Sigmoid colon (tissue), 6 donors: ENCODE measurements at regions not wholly inside any gene's neighbourhood (a gene's known extent, or its start where the extent isn't known, plus 50 kb on each side); places are given as distances from the start of the nearest gene placed in this dataset.
"Not testable (repeated sequence)": the region's sequence is repeated elsewhere in the genome, so short reads cannot be mapped to it uniquely, and the experiment has no call there.

ENCODE experiments used
- DNase-seq: peaks from one replicate; pipeline ENCODE4 v3.0.0-alpha.2; 2019
- H3K27ac ChIP-seq, 4 donors: fragments of 200-600 bp; sonication (generic); one replicate each; pipeline ENCODE4 v1.5.1; 2016 to 2019; ENCODE audit warnings: mild to moderate bottlenecking in 1 of 4
- H3K27me3 ChIP-seq, 3 donors: fragments of 200-600 bp; sonication (generic); one replicate each; pipeline ENCODE4 v1.5.1; 2019; ENCODE audit warnings: mild to moderate bottlenecking in 1 of 3
- H3K36me3 ChIP-seq, 4 donors: fragments of 200-600 bp; sonication (generic); one replicate each; pipeline ENCODE4 v1.5.1; 2016 to 2019
- H3K4me1 ChIP-seq, 4 donors: fragments of 200-600 bp; sonication (generic); one replicate each; pipeline ENCODE4 v1.5.1; 2017 to 2019
- H3K4me3 ChIP-seq, 4 donors: fragments of 200-600 bp; sonication (generic); one replicate each; pipeline ENCODE4 v1.5.1; 2017 to 2019; ENCODE audit warnings: mild to moderate bottlenecking in 2 of 4, moderate library complexity in 1 of 4
- H3K9me3 ChIP-seq, 4 donors: fragments of 200-600 bp in 3 of 4; sonication (generic) in 3 of 4; one replicate each; pipeline versions ENCODE4 v1.5.1 to v1.6.1; 2013 to 2019
- EP300 ChIP-seq, 4 donors: sonication (generic); formaldehyde crosslinking; IDR thresholded peaks; one replicate each; pipeline ENCODE4 v1.6.1; 2017; ENCODE audit warnings: antibody characterized with exemption in 4 of 4
- POLR2A ChIP-seq, 2 donors: fragments of 450-650 bp; IDR thresholded peaks; one replicate each; pipeline ENCODE4 v1.6.1; 2016; ENCODE audit warnings: antibody characterized with exemption in 2 of 2, mild to moderate bottlenecking in 2 of 2, moderate library complexity in 2 of 2
- POLR2AphosphoS5 ChIP-seq, 4 donors: sonication (generic); formaldehyde crosslinking; IDR thresholded peaks; one replicate each; pipeline ENCODE4 v1.6.1; 2017; ENCODE audit warnings: antibody characterized with exemption in 4 of 4
- WGBS, 2 donors: extraction: QIAGEN DNeasy Blood & Tissue Kit; methylation state at CpG; one replicate each; pipeline ENCODE4 v1.1.7; 2013; 5-methylcytosine and 5-hydroxymethylcytosine counted together
- intact Hi-C: fragments of 100-400 bp; cut with DNase I; formaldehyde crosslinking; loops from one replicate; pipeline ENCODE4 v1.15.1; 2023
- TF ChIP-seq, protein P1 (sequence below), 4 experiments: fragments of 450-650 bp in 3 of 4; fragments of 200-600 bp in 1 of 4; IDR thresholded peaks; one replicate each; pipeline ENCODE4 v1.5.1; 2016 to 2019; ENCODE audit warnings: antibody characterized with exemption in 4 of 4, mild to moderate bottlenecking in 3 of 4, moderate library complexity in 2 of 4
- donor health status: healthy with polysubstance abuse.
- donor health status: healthy.

DNA sequence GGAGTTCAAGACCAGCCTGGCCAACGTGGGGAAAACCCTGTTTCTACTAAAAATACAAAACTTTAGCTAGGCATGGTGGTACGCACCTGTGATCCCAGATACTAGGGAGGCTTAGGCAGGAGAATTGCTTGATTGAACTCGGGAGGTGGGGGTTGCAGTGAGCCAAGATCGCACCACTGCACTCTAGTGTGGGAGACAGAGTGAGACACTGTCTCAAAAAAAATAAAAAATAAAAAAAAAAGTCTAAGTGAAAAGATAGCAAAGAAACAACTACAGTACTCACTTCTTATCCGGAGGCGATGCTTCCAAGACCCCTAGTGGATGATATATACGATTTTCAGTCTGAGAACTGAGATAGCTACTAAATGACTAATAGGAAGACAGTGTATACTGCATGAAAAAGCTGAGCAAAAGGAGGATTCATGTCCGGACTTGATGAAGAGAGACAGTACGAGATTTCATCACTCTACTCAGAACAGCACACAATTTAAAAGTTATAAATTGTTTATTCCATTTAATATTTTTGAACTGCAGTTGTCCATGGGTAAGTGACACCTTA lies 138.7 kb upstream of the GOLGA6L6 start:
- DNase-seq, H3K9me3 ChIP-seq, intact Hi-C loops, H3K4me3 ChIP-seq, H3K4me1 ChIP-seq, H3K27me3 ChIP-seq, H3K36me3 ChIP-seq, H3K27ac ChIP-seq: not testable (repeated sequence)
- 81 to 86% methylated on average over 3 of the region's 9 CpGs for WGBS, 2 donors

DNA sequence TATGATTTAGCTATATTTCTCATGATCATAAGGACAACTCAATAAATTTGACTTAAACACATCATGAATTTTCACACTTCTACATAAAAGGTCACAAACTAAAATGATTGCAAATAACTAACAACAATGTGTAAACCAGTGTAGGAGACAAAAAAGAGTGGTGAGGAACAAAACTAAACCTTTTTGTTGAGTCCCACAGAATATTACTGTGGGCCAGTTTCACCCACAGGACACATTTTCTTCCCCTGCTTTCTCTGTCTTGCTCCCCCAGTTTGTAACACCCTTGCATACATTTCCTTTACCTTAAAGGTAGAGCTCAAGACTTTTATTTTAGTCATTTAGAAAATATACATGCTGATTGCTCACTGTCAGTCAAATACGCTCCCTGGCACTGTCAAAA lies 130.9 kb upstream of the GOLGA6L6 start:
- intact Hi-C loops = no loop called here
- Histone ChIP-seq H3K9me3 (no peaks in the 10 kb centered on the region), H3K27me3 (no peaks in the 10 kb centered on the region), H3K27ac (no peak overlapping the region), H3K36me3 (no peaks in the 10 kb centered on the region), H3K4me1 (no peaks in the 10 kb centered on the region), H3K4me3 (no peak overlapping the region)
- DNase-seq = no peak
- TF ChIP-seq, protein P1, sequence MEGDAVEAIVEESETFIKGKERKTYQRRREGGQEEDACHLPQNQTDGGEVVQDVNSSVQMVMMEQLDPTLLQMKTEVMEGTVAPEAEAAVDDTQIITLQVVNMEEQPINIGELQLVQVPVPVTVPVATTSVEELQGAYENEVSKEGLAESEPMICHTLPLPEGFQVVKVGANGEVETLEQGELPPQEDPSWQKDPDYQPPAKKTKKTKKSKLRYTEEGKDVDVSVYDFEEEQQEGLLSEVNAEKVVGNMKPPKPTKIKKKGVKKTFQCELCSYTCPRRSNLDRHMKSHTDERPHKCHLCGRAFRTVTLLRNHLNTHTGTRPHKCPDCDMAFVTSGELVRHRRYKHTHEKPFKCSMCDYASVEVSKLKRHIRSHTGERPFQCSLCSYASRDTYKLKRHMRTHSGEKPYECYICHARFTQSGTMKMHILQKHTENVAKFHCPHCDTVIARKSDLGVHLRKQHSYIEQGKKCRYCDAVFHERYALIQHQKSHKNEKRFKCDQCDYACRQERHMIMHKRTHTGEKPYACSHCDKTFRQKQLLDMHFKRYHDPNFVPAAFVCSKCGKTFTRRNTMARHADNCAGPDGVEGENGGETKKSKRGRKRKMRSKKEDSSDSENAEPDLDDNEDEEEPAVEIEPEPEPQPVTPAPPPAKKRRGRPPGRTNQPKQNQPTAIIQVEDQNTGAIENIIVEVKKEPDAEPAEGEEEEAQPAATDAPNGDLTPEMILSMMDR (IDR thresholded peaks at IDR 0.05) = no peak
- no peak for TF ChIP-seq POLR2A (IDR thresholded peaks at IDR 0.05)
- WGBS, 2 donors = 42 to 59% methylated on average over 1 of the region's 1 CpG

DNA sequence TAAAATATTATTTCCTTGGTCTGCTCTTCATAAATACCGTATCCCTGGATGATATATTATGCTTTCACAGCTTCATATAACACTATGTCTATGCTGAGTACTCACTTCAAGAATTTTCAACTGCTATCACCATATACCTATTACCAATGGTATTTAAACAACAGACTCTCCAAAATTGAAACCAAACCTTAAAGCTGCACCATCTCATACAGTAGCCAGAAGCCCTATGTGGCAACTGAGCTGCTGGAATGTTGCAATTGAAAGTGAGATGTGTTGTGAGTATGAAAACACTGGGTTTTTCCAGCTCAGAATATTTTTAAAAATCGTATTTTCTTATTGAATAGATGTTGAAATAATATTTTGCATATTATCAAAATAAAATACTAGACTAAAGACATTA lies 130.1 kb upstream of the GOLGA6L6 start:
- DNase-seq = no peak
- Histone ChIP-seq H3K27ac (no peak overlapping the region), H3K36me3 (no peaks in the 10 kb centered on the region), H3K4me1 (no peaks in the 10 kb centered on the region), H3K27me3 (no peaks in the 10 kb centered on the region), H3K4me3 (no peak overlapping the region), H3K9me3 (no peaks in the 10 kb centered on the region)
- no peak for TF ChIP-seq POLR2AphosphoS5 (IDR thresholded peaks at IDR 0.05)
- no peak for TF ChIP-seq POLR2A (IDR thresholded peaks at IDR 0.05)
- TF ChIP-seq EP300 (IDR thresholded peaks at IDR 0.05) = no peak
- TF ChIP-seq, protein P1 (IDR thresholded peaks at IDR 0.05) = no peak
- 19 to 31% methylated on average over 2 of the region's 2 CpGs for WGBS, 2 donors
- intact Hi-C loops = no loop called here

DNA sequence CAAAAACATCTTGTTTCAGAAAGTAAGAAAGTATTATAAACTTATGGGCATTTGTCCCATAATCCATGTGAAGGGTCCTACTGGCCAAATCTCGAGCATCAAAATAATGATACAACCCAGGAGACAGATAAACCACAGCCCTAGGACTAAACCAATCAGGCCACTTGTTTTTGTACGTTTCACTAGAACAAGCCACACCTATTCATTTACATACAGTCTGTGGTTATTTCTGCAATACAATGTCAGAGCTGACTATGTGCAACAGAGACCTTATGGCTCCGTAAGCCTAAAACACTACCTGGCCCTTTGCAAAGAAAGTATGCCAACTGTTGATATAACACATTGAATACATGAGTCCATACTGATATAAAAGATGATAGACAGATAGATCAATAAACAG lies 124.8 kb upstream of the GOLGA6L6 start:
- H3K36me3 ChIP-seq, H3K27me3 ChIP-seq, H3K4me3 ChIP-seq, H3K27ac ChIP-seq, H3K9me3 ChIP-seq, intact Hi-C loops, H3K4me1 ChIP-seq, DNase-seq: not testable (repeated sequence)
- 45 to 56% methylated on average over 3 of the region's 3 CpGs for WGBS, 2 donors

DNA sequence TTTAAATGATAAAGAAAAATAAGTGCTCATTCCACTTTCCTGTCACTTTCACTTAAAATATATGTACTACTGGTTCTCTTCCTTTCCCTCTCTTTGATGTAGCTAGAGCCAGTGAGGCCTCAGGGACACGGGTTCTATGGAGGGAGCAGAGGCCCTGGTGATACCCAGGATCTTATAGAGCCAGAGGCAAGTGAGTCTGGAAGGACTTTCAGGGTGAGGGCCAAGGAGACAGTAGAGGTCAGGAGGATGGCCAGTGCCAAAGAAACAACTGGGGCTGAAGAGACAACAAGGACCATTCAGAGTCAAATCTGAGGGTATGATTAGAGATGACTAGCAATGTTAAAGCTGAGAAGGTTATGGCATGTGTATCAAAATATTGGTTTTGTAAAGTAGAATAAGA lies 124.1 kb upstream of the GOLGA6L6 start:
- intact Hi-C loops = no loop called here
- no peak for TF ChIP-seq EP300 (IDR thresholded peaks at IDR 0.05)
- TF ChIP-seq POLR2AphosphoS5 (IDR thresholded peaks at IDR 0.05) = no peak
- no peak for TF ChIP-seq POLR2A (IDR thresholded peaks at IDR 0.05)
- TF ChIP-seq, protein P1 (IDR thresholded peaks at IDR 0.05) = no peak
- Histone ChIP-seq H3K4me3 (no peak overlapping the region), H3K4me1 (no peaks in the 10 kb centered on the region), H3K9me3 (no peaks in the 10 kb centered on the region), H3K27me3 (no peaks in the 10 kb centered on the region), H3K36me3 (no peaks in the 10 kb centered on the region), H3K27ac (no peak overlapping the region)
- 29 to 53% methylated on average over 1 of the region's 1 CpG for WGBS, 2 donors
- DNase-seq = no peak

DNA sequence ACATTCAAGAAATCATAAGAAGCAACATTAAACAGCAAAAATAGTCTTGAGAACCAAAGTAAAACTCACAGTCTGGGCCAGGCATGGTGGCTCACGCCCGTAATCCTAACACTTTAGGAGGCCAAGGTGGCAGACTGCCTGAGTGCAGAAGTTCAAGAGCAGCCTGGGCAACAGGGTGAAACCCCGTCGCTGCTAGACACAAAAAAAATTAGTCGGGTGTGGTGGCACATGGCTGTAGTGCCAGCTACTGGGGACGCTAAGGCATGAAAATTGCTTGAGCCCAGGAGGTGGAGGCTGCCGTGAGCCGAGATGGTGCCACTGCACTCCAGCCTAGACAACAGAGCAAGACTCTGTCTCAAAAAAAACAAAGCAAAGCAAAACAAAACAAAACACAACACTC lies 117.7 kb upstream of the GOLGA6L6 start:
- Histone ChIP-seq H3K4me1 (no peaks in the 10 kb centered on the region), H3K27ac (no peak overlapping the region), H3K4me3 (no peak overlapping the region), H3K36me3 (no peaks in the 10 kb centered on the region), H3K9me3 (peaks cover 0 to 2% (median 0%) of the 10 kb centered on the region in 4 donors), H3K27me3 (no peaks in the 10 kb centered on the region)
- TF ChIP-seq EP300 (IDR thresholded peaks at IDR 0.05) (no peak), POLR2AphosphoS5 (IDR thresholded peaks at IDR 0.05) (no peak), POLR2A (IDR thresholded peaks at IDR 0.05) (no peak)
- TF ChIP-seq, protein P1 (IDR thresholded peaks at IDR 0.05) = no peak
- intact Hi-C loops = no loop called here
- no peak for DNase-seq
- WGBS, 2 donors = 66 to 74% methylated on average over 8 of the region's 8 CpGs
